ENCODE measurements at regions not wholly inside any gene's neighbourhood (a gene's known extent, or its start where the extent isn't known, plus 50 kb on each side); places are given as distances from the start of the nearest gene placed in this dataset.

- Histone ChIP-seq H3K9me3 (ENCODE audit: low read depth, low read length) (no peaks in the 10 kb centered on the region), H3K4me3 (no peak overlapping the region), H3K9ac (ENCODE audit: insufficient read length) (no peak overlapping the region), H3K36me3 (ENCODE audit: insufficient read depth, low read length) (no peaks in the 10 kb centered on the region; the same call in 1 of the 2 replicates), H3K27ac (no peak overlapping the region)
- TF ChIP-seq EZH2 (IDR thresholded peaks at IDR 0.05): no peak
- no peak for DNase-seq (ENCODE audit: low read depth, low spot score)
Measured at GRCh38 chr11:69229511-69229910, 64.4 kb upstream of the MYEOV start.

- no peak for DNase-seq (ENCODE audit: low read depth, low spot score)
- no peak for TF ChIP-seq POLR2AphosphoS5 (IDR thresholded peaks at IDR 0.05; ENCODE audit: borderline replicate concordance, low read depth, low read length)
- no peak for TF ChIP-seq EZH2 (IDR thresholded peaks at IDR 0.05)
- no peak for TF ChIP-seq FOXP2 (optimal IDR thresholded peaks at IDR 0.05; ENCODE audit: control extremely low read depth, extremely low read length, insufficient read depth)
Measured at GRCh38 chr11:69230856-69231425, 63.0 kb upstream of the MYEOV start.

GRCh38 chr11:69231466-69232018, 62.4 kb upstream of the MYEOV start:
- H3K36me3 ChIP-seq (ENCODE audit: insufficient read depth, low read length): no peaks in the 10 kb centered on the region
- no peak overlapping the region for H3K27ac ChIP-seq
- TF ChIP-seq EZH2 (IDR thresholded peaks at IDR 0.05) (no peak), FOXP2 (optimal IDR thresholded peaks at IDR 0.05; ENCODE audit: control extremely low read depth, extremely low read length, insufficient read depth) (no peak), POLR2AphosphoS5 (IDR thresholded peaks at IDR 0.05; ENCODE audit: borderline replicate concordance, low read depth, low read length) (no peak)
- no peak overlapping the region for H3K9ac ChIP-seq (ENCODE audit: insufficient read length)
- no peaks in the 10 kb centered on the region for H3K9me3 ChIP-seq (ENCODE audit: low read depth, low read length)
- DNase-seq (ENCODE audit: low read depth, low spot score): no peak
- no peak overlapping the region for H3K4me3 ChIP-seq

More at GRCh38 chr11:69230856-69231425, 63.0 kb upstream of the MYEOV start:
- Histone ChIP-seq H3K9ac (ENCODE audit: insufficient read length) (no peak overlapping the region), H3K36me3 (ENCODE audit: insufficient read depth, low read length) (no peaks in the 10 kb centered on the region; the same call in 1 of the 2 replicates), H3K4me3 (no peak overlapping the region), H3K9me3 (ENCODE audit: low read depth, low read length) (no peaks in the 10 kb centered on the region), H3K27ac (no peak overlapping the region)

GRCh38 chr11:69232821-69233743, 60.9 kb upstream of the MYEOV start:
- no peaks in the 10 kb centered on the region for H3K9me3 ChIP-seq (ENCODE audit: low read depth, low read length)

GRCh38 chr11:69233744-69234570, 60.0 kb upstream of the MYEOV start:
- no peak for DNase-seq (ENCODE audit: low read depth, low spot score)
- no peak overlapping the region for H3K9ac ChIP-seq (ENCODE audit: insufficient read length)
- no peaks in the 10 kb centered on the region for H3K36me3 ChIP-seq (ENCODE audit: insufficient read depth, low read length)
- no peak for TF ChIP-seq POLR2AphosphoS5 (IDR thresholded peaks at IDR 0.05; ENCODE audit: borderline replicate concordance, low read depth, low read length)
- H3K27ac ChIP-seq: no peak overlapping the region
- no peak overlapping the region for H3K4me3 ChIP-seq
- no peaks in the 10 kb centered on the region for H3K9me3 ChIP-seq (ENCODE audit: low read depth, low read length)

More at GRCh38 chr11:69232821-69233743, 60.9 kb upstream of the MYEOV start:
- Histone ChIP-seq H3K27ac (no peak overlapping the region), H3K36me3 (ENCODE audit: insufficient read depth, low read length) (no peaks in the 10 kb centered on the region), H3K9ac (ENCODE audit: insufficient read length) (no peak overlapping the region), H3K4me3 (no peak overlapping the region)
- no peak for TF ChIP-seq EZH2 (IDR thresholded peaks at IDR 0.05)
- TF ChIP-seq POLR2AphosphoS5 (IDR thresholded peaks at IDR 0.05; ENCODE audit: borderline replicate concordance, low read depth, low read length): no peak
- no peak for TF ChIP-seq FOXP2 (optimal IDR thresholded peaks at IDR 0.05; ENCODE audit: control extremely low read depth, extremely low read length, insufficient read depth)
- no peak for DNase-seq (ENCODE audit: low read depth, low spot score)

- Histone ChIP-seq H3K4me3 (no peak overlapping the region), H3K36me3 (ENCODE audit: insufficient read depth, low read length) (no peaks in the 10 kb centered on the region), H3K27ac (no peak overlapping the region), H3K9ac (ENCODE audit: insufficient read length) (no peak overlapping the region), H3K9me3 (ENCODE audit: low read depth, low read length) (no peaks in the 10 kb centered on the region)
- TF ChIP-seq EZH2 (IDR thresholded peaks at IDR 0.05): no peak
- no peak for TF ChIP-seq POLR2AphosphoS5 (IDR thresholded peaks at IDR 0.05; ENCODE audit: borderline replicate concordance, low read depth, low read length)
- TF ChIP-seq FOXP2 (optimal IDR thresholded peaks at IDR 0.05; ENCODE audit: control extremely low read depth, extremely low read length, insufficient read depth): no peak
- DNase-seq (ENCODE audit: low read depth, low spot score): no peak
Measured at GRCh38 chr11:69234740-69235710, 58.9 kb upstream of the MYEOV start.

GRCh38 chr11:69238573-69239351, 55.2 kb upstream of the MYEOV start:
- Histone ChIP-seq H3K9me3 (ENCODE audit: low read depth, low read length) (no peaks in the 10 kb centered on the region), H3K36me3 (ENCODE audit: insufficient read depth, low read length) (no peaks in the 10 kb centered on the region), H3K4me3 (no peak overlapping the region), H3K9ac (ENCODE audit: insufficient read length) (no peak overlapping the region), H3K27ac (no peak overlapping the region)
- TF ChIP-seq FOXP2 (optimal IDR thresholded peaks at IDR 0.05; ENCODE audit: control extremely low read depth, extremely low read length, insufficient read depth) (no peak), POLR2AphosphoS5 (IDR thresholded peaks at IDR 0.05; ENCODE audit: borderline replicate concordance, low read depth, low read length) (no peak), EZH2 (IDR thresholded peaks at IDR 0.05) (no peak)
- no peak for DNase-seq (ENCODE audit: low read depth, low spot score)

Measured in SK-N-MC (cell line).